GM19023 (cell line): ENCODE measurements at regions not wholly inside any gene's neighbourhood (a gene's known extent, or its start where the extent isn't known, plus 50 kb on each side); places are given as distances from the start of the nearest gene placed in this dataset.
"Not testable (repeated sequence)": the region's sequence is repeated elsewhere in the genome, so short reads cannot be mapped to it uniquely, and the experiment has no call there.

ENCODE experiments used
- ATAC-seq: cut with Tn5 transposase; IDR thresholded peaks from one replicate; pipeline ENCODE4 v1.9.1; 2021; ENCODE audit warnings: mild to moderate bottlenecking, moderate library complexity; ENCODE audit not compliant: unreplicated experiment

DNA sequence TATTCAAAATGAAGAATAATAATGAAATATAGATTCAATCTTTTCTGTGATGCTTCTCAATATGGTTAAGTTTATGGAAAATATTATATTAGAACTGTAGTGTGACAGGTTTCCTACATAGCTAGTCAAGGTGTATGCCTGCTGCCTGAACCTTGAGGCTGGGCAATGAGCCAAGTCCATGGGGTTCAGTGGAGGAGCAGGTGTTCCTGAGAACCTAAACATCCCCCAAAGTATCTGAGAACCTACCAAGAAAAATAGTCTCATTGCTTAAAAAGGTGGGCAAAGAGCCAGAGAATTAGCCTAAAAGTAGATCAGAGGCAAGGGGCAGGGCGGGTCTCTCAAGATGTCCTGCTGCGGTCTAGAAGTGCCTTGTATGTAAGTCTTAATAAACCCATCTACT lies 185.9 kb upstream of the SPHKAP start:
- ATAC-seq: no peak

DNA sequence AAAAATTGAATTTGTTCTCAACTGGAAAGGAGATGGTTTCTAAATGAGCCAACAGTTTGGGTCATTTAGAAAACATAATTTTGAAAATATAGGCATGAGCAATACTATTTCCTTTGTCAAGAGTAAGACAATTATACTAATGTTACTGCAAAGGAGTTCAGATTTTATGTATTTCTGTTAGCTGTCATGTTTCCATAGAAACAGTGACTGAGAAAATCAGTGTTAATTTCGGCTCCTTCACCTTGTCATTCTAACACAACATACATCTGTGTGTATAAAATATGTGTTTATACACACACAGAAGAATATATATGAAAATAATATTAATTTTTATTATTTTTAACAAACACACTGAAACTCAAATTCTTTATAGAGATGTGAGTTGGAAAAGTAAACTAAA lies 178.0 kb upstream of the SPHKAP start:
- ATAC-seq: no peak

DNA sequence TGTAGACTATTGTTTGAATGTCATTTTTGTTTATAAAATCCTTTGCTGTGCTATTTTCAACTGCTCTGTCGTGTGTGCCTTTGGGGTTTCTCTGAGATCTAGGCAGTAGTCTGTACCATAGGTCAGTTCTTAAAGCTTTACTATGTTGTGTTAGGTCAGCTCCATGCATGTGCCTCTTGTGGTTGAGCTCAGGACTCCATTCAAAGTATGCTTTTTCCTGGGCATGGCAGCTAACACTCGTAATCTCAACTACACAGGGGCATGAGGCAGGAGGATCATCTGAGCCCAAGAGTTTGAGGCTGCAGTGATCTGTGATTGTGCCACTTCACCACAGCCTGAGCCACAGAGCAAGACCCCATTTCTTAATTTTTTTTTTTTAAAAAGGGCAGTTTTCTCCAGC lies 174.4 kb upstream of the SPHKAP start:
- ATAC-seq: no peak

DNA sequence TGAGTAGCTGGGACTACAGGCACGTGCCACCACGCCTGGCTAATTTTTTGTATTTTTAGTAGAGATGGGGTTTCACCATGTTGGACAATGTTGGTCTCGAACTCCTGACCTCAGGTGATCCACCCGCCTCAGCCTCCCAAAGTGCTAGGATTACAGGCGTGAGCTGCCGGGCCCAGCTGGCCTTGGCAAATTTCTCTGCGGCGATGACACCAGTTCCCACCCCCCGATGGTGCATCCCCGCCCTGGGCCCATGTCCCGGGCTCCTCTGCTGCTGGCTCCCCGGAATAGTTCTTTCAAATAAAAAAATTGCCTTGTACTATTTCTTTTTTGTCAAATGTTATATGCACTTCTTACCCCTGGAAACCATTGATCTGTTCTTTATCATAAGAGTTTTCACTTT lies 171.5 kb upstream of the SPHKAP start:
- ATAC-seq: not testable (repeated sequence)

DNA sequence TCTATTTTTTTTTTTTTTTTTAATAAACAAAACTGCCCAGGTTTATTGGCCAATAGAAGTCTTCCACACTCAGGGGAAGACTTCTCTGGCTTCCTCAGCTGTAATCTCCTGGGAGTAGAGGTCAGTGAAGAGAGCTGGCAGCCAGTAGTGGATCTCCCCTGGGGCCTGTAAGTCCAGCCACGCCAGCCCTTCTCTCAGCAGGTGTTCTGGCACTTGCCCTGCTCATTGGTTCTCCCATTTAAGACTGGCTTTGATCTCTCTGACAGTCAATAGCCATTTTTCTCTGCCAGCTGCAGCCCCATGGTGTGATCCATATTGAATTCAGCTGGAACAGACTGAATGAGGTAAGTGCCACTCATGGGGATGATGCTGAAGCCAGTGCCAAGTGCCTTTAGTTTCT lies 170.6 kb upstream of the SPHKAP start:
- ATAC-seq: no peak

DNA sequence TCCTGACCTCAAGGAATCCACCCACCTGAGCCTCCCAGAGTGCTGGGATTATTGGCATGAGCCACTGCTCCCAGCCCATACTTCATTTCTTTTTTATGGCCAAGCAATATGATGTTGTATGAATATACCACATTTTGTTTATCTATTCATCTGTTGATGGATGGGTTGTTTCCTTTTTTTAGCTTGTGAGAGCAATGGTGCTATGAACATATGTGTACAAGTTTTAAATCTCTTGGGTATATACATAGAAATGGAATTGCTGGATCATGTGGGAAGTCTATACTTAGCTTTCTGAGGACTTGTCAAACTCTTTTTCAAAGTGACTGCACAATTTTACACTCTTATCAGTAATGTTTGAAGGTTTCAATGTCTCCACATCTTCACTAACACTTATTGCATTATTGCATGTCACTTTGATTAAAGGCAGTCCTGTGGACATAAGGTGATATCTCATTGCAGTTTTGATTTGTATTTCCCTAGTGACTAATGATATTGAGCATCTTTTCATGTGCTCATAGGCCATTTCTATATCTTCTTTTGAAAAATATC lies 167.1 kb upstream of the SPHKAP start:
- no peak for ATAC-seq

DNA sequence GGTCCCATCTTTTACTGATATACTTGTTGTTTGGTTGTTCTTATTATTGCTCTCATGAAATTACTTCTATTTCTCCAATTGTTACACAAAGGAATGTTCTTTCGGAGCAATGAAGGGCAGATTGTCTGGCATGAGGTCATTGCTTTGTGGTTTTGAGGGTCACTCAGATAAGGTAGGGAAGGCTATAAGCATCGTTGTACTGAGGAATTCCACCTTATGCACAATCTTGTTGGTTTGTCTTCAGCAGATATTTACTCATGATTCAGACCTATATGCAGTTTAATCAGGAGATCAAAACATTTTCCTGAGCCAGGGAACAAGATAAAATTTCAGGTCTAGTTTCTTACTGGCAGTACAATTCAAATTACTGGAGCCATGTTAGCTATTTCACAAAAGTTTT lies 163.0 kb upstream of the SPHKAP start:
- ATAC-seq: no peak

DNA sequence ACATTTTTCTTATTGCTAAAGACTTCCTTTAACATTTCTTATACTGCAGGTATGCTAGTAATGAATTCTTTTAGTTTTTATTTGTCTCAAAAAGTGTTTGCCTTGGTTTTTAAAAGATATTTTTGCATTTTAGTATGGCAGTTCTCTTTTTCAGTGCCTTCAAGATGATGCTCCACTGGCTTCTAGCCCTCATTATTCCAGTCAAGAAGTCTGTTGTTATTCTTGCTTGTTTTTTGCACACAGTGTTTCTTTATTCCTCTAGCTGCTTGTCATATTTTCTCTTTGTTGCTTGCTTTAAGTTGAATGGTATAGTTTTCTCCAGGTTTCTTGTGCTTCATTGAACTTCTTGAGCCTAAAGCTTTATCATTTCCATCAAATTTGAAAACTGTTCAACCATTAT lies 158.0 kb upstream of the SPHKAP start:
- ATAC-seq: no peak

DNA sequence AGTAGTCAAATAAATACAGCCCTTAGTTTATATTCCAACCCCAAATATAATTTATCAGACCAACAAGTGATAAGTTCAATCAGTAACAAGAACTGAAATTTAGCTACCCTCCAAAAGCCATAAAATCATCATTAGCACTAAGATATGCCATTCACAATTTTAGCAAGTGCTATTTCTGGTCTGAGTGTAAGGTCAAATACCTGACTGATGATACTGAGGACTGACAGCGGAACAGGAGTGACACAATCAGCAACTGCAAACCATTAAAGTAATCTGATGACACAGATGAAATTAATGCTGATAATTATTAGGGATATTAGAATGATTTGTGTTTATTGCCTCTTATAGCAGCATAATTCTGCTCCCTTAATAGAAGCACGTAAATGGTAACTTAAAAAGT lies 152.7 kb upstream of the SPHKAP start:
- ATAC-seq: no peak

DNA sequence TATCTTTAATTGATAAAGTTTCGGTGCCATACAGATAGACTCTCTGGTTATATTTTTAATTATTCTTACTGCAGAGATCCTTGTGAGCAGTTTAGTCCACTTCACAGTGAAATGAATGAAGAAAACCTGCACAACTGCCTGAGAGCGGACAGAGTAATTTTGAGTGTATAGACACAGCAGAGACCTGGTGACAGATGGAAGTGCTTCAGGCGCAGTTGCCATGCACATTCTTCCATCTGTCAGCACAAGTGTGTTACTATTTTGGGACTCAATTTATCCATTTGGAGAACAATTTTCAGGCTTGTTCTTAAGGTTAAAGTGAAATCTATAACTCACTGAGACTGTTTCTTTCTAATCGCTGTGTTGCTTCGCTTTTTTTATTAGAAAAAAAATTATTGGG lies 147.8 kb upstream of the SPHKAP start:
- ATAC-seq: no peak

DNA sequence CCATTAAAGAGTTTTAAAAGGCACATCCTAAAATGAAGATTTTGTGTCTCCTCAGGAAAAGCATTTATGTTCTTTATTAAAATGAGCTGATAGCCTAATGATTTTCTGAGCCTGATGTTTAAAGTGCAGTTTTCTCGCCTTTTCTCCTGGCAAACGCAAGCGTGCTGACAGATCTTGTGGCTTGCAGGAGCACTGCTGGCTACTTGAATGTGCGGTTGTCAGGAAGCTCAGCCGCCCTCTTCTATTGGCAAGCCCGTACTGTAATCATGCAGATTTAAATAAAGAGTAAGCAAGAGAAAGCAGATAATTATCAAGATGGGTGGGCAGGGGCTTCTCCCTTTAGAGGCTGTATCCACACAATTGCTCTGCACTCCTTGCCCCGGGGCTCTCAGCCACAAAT lies 139.5 kb upstream of the SPHKAP start:
- ATAC-seq: no peak

DNA sequence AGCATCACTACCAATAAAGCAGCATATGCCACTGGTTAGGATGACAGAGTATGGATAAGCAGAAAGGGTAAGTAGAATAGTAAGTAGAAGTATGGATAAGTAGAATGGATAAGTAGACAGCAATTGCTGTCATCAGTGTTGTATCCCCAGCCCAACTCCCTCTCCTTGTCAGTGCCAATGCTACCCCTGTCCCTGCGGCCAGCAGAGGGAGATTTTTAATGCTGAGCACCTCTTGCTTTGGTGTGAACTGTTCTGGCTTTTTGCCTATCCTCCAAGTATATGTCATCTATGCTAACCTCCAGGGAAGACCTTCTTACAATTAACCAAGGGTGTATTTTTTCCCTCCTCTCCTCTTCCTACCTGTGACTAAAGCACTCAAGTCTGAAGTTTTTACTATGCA lies 136.7 kb upstream of the SPHKAP start:
- no peak for ATAC-seq

DNA sequence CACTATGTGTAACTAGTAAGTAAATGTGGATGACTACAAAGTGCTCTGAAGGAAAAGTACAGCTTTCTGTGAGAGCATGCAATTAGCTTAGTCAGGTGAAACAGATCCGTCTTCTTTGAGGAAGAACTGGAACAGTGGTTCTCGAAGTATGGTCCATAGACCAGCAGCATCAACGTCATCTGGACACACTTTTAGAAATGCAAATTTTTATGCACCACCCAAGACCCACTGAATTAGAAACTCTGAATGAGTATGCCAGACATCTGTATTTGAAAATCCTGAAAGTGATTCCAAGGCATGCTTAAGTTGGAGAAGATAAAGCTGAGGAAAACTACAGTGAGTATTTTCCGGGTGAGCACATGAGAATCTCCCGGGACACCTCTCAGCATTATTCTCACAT lies 130.7 kb upstream of the SPHKAP start:
- no peak for ATAC-seq

DNA sequence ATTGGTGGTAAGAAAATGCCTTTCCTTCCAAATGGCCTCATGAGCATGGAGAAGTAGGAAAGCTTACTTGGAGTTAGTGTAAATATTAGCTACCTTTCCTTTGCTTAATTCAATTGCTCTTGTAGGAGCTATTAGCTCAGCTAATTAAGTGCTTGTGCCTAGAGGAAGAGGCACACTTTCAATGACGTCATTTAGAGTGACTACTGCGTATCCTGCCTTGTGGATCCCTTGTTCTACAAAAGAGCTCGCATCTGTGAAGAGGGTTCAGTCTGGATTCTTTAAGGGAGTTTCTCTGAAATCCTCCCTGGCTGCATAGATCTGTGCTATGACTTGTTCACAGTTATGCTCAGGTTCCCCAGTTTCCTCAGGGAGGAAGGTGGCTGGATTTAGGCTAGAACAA lies 122.5 kb upstream of the SPHKAP start:
- no peak for ATAC-seq

DNA sequence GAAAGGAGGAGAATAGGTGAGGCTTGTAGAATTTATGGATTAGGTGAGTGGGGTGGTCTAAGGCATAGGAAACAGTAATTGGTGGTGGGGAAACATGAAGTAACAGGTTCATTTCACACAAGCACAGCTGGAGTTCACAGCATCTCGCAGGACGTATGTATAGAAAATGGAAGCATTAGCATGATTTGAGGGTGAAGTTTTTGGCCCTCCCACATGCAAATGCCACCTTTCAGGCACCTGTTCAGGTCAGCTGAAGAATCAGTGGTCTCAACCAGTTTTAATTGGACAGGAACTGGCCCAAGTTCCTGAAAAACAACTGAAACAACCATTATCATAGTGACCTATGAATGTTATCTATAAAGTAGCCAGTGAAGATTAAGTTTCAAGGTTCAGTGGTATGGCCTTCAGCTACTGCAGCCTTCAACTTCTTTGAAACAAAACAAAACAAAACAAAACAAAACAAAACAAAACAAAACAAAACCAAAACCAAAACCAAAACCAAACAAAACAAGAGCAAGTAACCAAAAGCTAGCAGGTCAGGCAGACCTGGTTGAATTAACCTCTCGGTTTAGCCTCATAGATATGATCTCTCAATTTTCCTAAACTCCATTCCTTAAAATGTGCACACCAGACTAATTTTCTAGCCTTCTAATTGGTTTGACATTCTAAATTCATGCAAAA lies 102.1 kb upstream of the SPHKAP start:
- no peak for ATAC-seq

DNA sequence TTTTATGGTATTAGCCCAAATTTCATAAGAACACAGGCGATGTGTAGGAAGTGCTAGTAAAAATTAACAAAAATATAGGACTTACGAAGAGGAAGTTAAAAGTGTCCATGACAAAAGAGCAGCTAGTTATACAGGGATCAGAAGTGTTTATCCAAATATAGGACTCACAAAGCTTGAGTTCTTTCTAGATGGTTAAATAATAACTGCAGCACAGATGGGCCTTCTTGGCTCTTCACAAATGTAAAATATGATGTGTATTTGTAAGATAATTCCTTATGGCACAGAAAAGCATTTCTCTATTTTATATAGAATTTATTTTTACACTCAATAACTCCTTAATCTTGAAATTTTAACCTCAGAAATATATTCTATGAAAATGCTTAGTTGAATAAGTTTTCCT lies 100.9 kb upstream of the SPHKAP start:
- no peak for ATAC-seq

DNA sequence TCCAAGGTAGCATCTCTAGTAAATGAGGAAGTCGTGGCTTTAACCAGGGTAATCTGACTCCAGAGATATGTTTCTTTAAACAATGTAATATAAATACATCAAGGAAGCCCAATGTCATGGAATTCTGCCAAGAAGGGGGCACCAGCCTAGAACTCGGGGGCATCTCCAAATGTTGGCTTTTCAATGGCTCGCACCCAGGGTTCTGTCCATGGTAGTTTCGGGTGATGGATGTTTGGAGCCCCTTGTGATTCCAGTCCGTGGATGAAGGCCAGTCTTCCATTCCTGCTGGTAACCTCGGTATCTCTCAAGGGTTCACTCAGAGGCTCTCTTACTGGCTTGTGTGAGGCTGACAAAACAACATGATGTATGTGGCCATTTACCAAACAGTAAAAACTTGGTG lies 91.7 kb upstream of the SPHKAP start:
- ATAC-seq: no peak

DNA sequence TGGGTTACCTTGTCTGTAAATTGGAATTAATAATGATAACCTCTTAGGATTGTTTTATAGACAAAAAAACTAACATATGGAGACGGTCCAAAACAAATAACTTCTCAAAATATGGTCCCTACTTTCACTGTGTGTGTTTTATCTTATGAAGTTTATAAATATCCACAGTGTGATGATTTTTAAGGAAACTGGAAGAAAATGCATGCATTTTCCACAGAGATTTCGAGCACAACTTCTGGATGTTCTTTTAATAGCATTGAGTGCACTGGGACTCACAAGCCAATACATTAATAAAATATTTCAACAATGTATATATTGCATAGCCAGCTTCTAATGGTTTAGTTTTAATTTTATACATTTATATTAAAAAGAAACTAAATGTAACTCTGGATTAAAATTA lies 87.9 kb upstream of the SPHKAP start:
- ATAC-seq: no peak

DNA sequence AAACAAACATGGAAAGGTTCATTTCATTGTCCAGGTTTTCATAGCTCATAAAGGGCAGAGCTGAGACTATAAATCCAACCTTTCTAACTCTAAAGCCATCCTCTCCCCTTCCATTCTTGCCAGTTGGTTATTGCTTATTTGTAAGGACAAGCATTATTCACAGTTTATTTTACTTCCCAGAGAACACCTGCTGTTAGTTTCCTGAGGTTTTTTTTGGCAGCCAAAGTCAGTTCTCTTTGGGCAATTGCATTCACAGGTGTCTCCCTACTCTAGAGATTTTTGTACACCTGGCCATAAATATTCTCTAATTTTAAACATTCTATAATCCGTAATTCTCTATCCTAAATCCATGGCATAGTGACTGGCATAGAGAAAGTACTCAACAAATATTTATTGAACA lies 87.3 kb upstream of the SPHKAP start:
- ATAC-seq: no peak

DNA sequence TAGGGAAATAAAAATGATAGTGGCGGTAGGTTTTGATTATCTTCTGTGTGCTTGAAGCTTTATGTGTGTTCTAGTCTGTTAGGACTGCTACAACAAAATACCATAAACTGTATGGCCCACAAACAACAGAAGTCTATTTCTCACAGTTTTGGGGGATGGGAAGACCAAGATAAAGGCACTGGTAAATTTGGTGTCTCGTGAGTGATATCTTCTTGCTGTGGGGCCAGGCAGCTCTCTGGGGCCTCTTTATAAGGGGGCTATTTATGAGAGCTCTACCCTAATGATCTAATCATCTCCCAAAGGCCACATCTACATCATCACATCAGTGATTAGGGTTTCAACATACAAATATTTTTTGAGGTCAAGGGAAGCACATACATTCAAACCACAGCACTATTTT lies 86.8 kb upstream of the SPHKAP start:
- no peak for ATAC-seq

DNA sequence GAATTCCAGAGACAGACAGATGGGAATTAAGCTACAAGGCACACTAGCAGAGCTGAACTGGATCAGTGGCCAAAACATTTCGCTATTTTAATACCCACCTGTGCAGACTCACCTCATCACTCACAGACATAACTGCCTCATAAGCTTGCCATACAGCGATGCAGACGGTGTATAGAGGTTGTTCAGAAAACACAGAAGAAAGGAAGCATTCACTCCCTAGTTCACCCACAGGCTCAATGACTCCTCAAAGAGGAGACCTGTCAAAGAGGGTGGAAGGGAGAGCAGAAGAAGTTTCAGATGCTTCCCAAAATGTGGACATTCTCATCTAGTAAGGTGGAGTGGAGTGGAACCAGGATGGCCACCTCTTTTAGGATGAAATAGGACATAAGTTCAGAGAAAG lies 81.7 kb upstream of the SPHKAP start:
- no peak for ATAC-seq

DNA sequence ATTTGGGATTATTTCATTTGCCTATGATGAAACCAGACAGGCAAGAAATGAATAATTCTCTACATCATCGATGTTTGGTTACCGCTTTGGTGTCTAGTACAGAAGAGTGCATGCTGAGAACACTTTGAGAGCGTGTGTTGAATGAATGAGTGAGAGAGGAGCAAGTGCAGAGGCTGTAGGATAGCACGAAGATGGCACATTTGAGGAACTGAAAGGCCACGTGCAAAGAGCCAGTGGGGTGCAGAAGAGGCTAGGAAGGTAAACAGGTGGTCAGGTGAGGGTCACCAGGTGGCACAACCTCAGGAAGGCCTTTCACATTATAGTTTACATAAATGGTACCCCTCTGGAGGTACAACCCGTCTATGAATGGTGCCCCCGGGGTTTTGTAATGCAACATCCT lies 80.1 kb upstream of the SPHKAP start:
- no peak for ATAC-seq

DNA sequence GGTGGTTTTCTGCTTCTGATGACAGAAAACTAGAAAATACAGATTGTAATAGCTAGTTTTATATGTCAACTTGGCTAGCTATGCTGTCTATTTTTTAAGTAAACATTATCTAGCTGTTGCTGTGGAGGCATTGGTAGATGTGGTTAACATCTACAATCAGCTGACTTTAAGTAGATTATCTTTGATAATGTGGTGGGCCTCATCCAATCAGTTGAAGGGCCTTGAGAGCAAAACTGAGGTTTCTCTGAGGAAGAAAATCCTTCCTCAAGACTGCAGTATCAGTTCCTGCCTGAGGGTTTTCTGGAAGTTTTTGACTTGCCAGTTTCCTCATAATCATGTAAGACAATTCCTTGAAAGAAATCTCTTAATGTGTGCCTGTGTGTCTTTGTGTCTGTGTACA lies 75.9 kb upstream of the SPHKAP start:
- ATAC-seq: no peak
